ENCODE measurements at regions not wholly inside any gene's neighbourhood (a gene's known extent, or its start where the extent isn't known, plus 50 kb on each side); places are given as distances from the start of the nearest gene placed in this dataset.
"Not testable (repeated sequence)": the region's sequence is repeated elsewhere in the genome, so short reads cannot be mapped to it uniquely, and the experiment has no call there.

DNA sequence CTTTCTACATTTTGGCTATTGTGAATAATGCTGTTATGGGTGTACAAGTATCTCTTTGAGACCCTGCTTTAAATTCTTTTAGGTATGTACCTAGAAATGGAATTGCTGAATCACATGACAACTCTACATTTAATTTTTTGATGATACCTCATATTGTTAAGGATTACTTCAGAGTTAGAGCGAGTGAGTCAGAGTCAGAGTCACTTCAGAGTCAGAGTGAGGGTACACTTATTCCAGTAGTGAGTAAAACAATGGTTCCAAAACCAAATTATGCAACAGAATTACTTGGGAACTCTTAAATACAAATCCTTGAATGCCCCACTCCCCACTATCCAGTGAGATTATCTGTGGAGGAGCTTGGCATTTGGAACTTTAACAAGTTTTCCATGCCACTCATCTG, 50.3 kb upstream of the SNRK start:
- peaks cover 3% of the 10 kb centered on the region for H3K27me3 Mint-ChIP-seq
- DNase-seq, result no peak
- no peaks in the 10 kb centered on the region for H3K36me3 Mint-ChIP-seq
- peaks cover 9% of the 10 kb centered on the region for H3K9me3 Mint-ChIP-seq
- no peak overlapping the region for H3K4me3 Mint-ChIP-seq
- H3K27ac Mint-ChIP-seq, result no peak overlapping the region
- peaks cover 5% of the 10 kb centered on the region for H3K4me1 Mint-ChIP-seq
- CTCF ChIA-PET, result interaction anchor here (0.7 kb wide), 1 partner anchor 142 kb away, joined by 3 read pairs; no protein-coding TSS in a partner anchor

DNA sequence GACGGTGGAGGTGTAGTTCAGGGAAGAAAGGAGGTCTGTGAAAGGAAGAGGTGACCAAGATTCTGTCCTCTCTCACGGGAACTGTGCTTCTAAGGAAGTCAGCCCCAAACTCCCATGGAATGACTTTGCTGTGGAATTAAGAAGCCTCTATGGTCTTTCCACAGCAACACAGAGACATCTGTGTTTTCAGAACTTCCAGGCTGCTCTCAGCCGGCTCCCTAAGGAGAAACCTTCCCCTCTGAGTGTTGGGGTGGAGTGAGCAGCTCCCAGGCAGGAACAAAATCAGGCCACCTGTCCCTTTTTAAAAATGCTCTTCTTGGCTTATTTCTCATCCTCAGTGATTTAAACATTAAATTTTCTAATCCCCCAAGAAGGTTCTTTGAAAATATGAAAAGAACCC, 53.3 kb upstream of the SNRK start:
- peaks cover 2% of the 10 kb centered on the region for H3K36me3 Mint-ChIP-seq
- H3K4me1 Mint-ChIP-seq, result peaks cover 2% of the 10 kb centered on the region
- no peak for DNase-seq
- no peak overlapping the region for H3K4me3 Mint-ChIP-seq
- no peak overlapping the region for H3K27ac Mint-ChIP-seq
- H3K27me3 Mint-ChIP-seq, result peaks cover 3% of the 10 kb centered on the region
- H3K9me3 Mint-ChIP-seq, result peaks cover 4% of the 10 kb centered on the region
- CTCF ChIA-PET, result interaction anchor here (1.0 kb wide), 1 partner anchor 23 kb away, joined by 3 read pairs; no protein-coding TSS in a partner anchor

GRCh38 chr3:43231276-43232000, 54.9 kb upstream of the SNRK start:
- H3K9me3 Mint-ChIP-seq, result peaks cover 19% of the 10 kb centered on the region
- peaks cover 3% of the 10 kb centered on the region for H3K27me3 Mint-ChIP-seq
- no peak overlapping the region for H3K4me3 Mint-ChIP-seq
- H3K36me3 Mint-ChIP-seq, result peaks cover 14% of the 10 kb centered on the region
- peaks cover 2% of the 10 kb centered on the region for H3K4me1 Mint-ChIP-seq
- CTCF ChIA-PET, result interaction anchor here (0.6 kb wide), 1 partner anchor 147 kb away, joined by 4 read pairs; no protein-coding TSS in a partner anchor
- no peak overlapping the region for H3K27ac Mint-ChIP-seq
- DNase-seq, result no peak

DNA sequence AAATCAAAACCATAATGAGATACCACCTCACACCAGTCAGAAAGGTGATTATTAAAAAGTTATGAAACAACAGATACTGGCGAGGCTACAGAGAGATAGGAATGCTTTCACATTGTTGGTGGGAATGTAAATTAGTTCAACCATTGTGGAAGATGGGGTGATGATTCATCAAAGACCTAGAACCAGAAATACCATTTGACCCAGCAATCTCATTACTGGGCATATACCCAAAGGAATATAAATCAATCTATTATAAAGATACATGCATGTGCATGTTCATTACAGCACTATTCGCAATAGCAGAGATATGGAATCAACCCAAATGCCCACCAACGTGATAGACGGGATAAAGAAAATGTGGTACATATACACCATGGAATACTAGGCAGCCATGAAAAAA, 56.5 kb upstream of the SNRK start:
- H3K27ac Mint-ChIP-seq, H3K4me1 Mint-ChIP-seq, H3K27me3 Mint-ChIP-seq, H3K4me3 Mint-ChIP-seq, CTCF ChIA-PET, DNase-seq: not testable (repeated sequence)
- Mint-ChIP-seq H3K36me3 (peaks cover 18% of the 10 kb centered on the region), H3K9me3 (peaks cover 19% of the 10 kb centered on the region)

- Mint-ChIP-seq H3K36me3 (peaks cover 20% of the 10 kb centered on the region), H3K4me1 (peaks cover 21% of the 10 kb centered on the region), H3K9me3 (peaks cover 21% of the 10 kb centered on the region)
- H3K4me3 Mint-ChIP-seq, CTCF ChIA-PET, H3K27me3 Mint-ChIP-seq, DNase-seq, H3K27ac Mint-ChIP-seq: not testable (repeated sequence)
Observed at GRCh38 chr3:43227685-43228084, 58.7 kb upstream of the SNRK start.

DNA sequence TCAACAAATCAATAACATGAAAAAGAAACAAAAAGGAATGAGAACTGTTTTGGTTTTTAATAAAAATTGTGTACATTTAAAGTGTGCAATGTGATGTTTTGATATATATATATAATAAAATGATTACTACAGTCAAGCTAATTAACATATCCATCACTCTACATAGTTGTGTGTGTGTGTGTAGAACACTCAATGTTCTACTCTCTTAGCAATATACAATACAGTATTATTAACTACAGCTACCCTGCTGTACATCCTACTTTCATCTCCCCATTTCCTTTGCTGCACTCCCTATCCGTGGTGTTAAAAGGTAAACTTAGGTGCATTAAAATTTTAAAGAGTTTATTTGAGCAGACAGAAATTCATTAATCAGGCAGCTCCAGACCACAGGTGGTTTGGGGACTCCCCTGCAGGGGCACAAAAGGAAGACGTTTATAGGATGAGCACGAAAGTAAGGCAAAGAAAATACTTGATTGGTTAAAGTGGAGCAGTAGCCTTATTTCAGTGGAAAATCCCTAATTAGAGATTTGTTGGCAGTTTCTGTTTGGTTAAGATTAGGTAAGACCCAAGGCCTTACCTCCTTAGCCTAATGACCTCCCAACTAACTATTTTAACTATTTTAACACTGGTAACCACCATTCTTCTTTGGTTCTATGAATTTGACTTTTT, 61.8 kb upstream of the SNRK start:
- Mint-ChIP-seq H3K27me3 (no peaks in the 10 kb centered on the region), H3K4me3 (no peak overlapping the region), H3K9me3 (peaks cover 22% of the 10 kb centered on the region), H3K36me3 (peaks cover 34% of the 10 kb centered on the region), H3K27ac (no peak overlapping the region), H3K4me1 (peaks cover 45% of the 10 kb centered on the region)
- no peak for DNase-seq
- CTCF ChIA-PET, result interaction anchor here (0.9 to 2.7 kb wide), 5 partner anchors 9 to 278 kb away, joined by 4 to 25 read pairs (median 6); no protein-coding TSS in a partner anchor

DNA sequence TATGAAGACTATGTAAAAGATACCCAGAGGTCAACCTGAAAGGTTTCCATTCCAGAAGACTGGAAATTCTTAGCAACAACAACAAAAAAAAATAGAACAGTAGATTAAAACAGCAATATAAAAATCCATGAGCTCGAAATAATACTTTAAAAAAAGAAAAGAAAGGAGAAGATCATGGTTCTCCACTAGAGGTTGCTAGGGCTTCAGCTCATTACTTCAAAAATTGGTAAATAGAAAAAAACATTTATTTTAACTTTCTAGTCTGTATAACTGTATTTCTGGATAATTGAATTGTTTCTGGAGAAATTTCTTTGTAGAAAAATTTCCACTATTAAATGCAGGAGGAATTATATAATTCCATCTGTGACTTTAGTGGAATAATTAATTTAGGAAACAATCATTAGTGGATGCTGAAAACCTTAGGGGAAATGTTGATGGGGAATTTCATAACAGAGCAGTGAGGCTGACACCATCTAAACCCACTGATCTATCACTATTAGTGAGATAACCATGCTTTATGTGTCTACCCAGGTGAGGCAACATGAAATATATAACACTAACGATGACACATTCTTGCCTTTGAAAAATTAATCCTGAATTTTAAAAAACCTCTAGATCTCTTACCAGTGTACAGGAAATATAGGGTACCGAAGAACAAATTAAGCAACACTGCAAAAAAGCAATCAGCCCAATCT, 62.5 kb upstream of the SNRK start:
- Mint-ChIP-seq H3K4me3 (no peak overlapping the region), H3K4me1 (peaks cover 47% of the 10 kb centered on the region), H3K9me3 (peaks cover 22% of the 10 kb centered on the region), H3K27ac (no peak overlapping the region), H3K27me3 (no peaks in the 10 kb centered on the region), H3K36me3 (peaks cover 36% of the 10 kb centered on the region)
- no peak for DNase-seq
- CTCF ChIA-PET, result interaction anchor here (0.7 to 2.7 kb wide), 9 partner anchors 8 to 279 kb away, joined by 3 to 25 read pairs (median 4); no protein-coding TSS in a partner anchor

DNA sequence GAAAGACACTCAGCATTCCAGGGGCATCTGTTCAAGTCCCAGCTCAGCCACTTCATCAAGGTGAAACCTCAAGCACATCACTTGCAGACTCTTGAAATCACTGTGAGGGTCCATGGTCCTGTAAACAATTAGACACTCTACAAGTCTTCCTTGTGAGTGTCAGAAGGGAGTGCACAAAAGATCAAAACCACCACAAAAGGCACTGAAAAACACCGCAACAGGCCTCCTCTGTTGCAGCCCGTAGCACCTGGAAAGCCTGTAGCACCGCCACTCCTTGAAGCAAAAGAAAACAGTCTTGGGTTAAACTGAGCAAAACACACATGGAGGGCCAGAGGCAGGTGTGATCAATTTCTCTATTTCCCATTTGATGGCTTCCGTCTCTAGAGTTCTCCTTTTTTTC, 63.8 kb upstream of the SNRK start:
- DNase-seq, result peak; percentile 65
- H3K27me3 Mint-ChIP-seq, result peaks cover under 1% of the 10 kb centered on the region

GRCh38 chr3:43221076-43221475, 65.3 kb upstream of the SNRK start:
- DNase-seq, result no peak
- Mint-ChIP-seq H3K36me3 (peaks cover 22% of the 10 kb centered on the region), H3K27me3 (peaks cover 4% of the 10 kb centered on the region), H3K4me1 (peaks cover 70% of the 10 kb centered on the region), H3K27ac (peak overlapping the region; percentile 6), H3K9me3 (peaks cover 3% of the 10 kb centered on the region), H3K4me3 (no peak overlapping the region)
- CTCF ChIA-PET, result interaction anchor here (0.9 to 1.2 kb wide), 2 partner anchors 41 to 57 kb away, joined by 3 read pairs; no protein-coding TSS in a partner anchor

More for the DNA sequence above, 63.8 kb upstream of the SNRK start:
- CTCF ChIA-PET, result interaction anchor here (2.6 to 2.7 kb wide), 2 partner anchors 60 to 280 kb away, joined by 9 to 25 read pairs; no protein-coding TSS in a partner anchor
- Mint-ChIP-seq H3K4me1 (peaks cover 57% of the 10 kb centered on the region), H3K27ac (peak overlapping the region; percentile 80), H3K9me3 (peaks cover 14% of the 10 kb centered on the region), H3K4me3 (no peak overlapping the region), H3K36me3 (peaks cover 29% of the 10 kb centered on the region)

DNA sequence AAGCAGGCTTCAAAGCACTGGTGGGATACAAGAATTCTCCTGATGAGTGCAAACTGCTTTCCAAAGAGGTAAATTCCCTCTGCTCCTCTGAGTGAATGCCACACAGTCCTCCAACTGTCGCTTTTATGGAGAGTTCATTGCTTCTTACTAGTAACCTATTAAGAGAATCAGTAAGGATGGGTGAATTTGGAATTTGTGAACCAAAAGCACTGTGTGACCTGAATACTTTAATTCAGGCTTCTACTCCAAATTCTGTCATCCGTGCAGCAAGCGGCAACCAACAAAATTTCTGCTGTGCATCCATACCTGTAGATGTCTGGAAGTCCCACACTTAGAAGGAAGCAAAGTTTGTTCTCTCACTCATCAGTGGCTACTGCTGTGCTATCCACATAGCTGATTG, 66.7 kb upstream of the SNRK start:
- DNase-seq, result no peak
- peaks cover 3% of the 10 kb centered on the region for H3K9me3 Mint-ChIP-seq
- H3K27ac Mint-ChIP-seq, result no peak overlapping the region
- H3K27me3 Mint-ChIP-seq, result peaks cover 4% of the 10 kb centered on the region
- peaks cover 18% of the 10 kb centered on the region for H3K36me3 Mint-ChIP-seq
- CTCF ChIA-PET, result interaction anchor here (0.9 kb wide), 1 partner anchor 25 kb away, joined by 3 read pairs; no protein-coding TSS in a partner anchor
- H3K4me1 Mint-ChIP-seq, result peaks cover 71% of the 10 kb centered on the region
- no peak overlapping the region for H3K4me3 Mint-ChIP-seq

DNA sequence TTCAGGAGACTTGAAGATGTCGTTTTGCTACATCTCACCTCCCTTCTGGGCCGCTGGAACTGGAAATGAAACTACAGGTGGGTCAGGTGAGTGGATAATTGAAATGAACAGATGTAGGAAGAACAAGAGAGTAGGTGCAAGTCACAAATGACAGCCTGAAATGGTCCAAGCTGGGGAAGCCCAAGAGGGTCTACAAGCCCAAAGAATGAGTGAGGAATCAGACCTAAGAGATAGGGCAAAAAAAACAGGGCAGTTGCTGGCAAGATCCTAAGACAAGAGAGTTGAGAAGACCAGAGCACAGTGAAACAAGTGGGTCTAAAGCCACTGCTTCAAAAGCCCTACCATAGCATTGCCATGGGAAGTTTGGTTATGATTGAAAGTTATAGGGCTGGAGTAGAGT, 67.4 kb upstream of the SNRK start:
- Mint-ChIP-seq H3K36me3 (peaks cover 16% of the 10 kb centered on the region), H3K4me3 (no peak overlapping the region), H3K27ac (no peak overlapping the region), H3K4me1 (peaks cover 65% of the 10 kb centered on the region), H3K27me3 (peaks cover 4% of the 10 kb centered on the region), H3K9me3 (peaks cover 1% of the 10 kb centered on the region)
- CTCF ChIA-PET, result interaction anchor here (0.9 kb wide), 1 partner anchor 26 kb away, joined by 3 read pairs; no protein-coding TSS in a partner anchor
- DNase-seq, result no peak

DNA sequence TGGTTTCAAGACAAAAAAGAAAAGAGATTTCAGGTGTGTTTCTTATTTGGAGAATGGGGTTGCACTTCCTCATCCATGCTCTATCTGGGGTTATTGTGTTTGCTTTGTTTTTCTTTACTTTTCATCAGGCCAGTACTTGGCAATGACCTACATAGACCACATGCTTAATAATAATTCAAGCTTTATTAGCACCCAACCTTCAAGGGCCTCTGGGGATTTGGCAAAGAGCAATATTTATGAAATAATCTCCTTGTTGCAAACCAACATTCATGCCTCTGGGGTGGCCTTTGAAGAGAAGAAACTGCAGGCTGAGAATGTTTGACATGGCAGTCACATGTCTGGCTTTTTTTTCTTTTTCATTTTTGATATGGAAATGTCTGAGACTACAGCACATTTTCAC, 68.2 kb upstream of the SNRK start:
- Mint-ChIP-seq H3K4me3 (no peak overlapping the region), H3K27ac (no peak overlapping the region), H3K27me3 (peaks cover 4% of the 10 kb centered on the region), H3K9me3 (peaks cover 1% of the 10 kb centered on the region), H3K4me1 (peaks cover 59% of the 10 kb centered on the region), H3K36me3 (peaks cover 16% of the 10 kb centered on the region)
- CTCF ChIA-PET, result no interaction called here
- no peak for DNase-seq

- Mint-ChIP-seq H3K36me3 (peaks cover 15% of the 10 kb centered on the region), H3K27ac (no peak overlapping the region), H3K4me3 (no peak overlapping the region), H3K27me3 (peaks cover 4% of the 10 kb centered on the region), H3K9me3 (peaks cover 1% of the 10 kb centered on the region), H3K4me1 (peaks cover 56% of the 10 kb centered on the region)
- CTCF ChIA-PET, result interaction anchor here (1.9 kb wide), 1 partner anchor 57 kb away, joined by 5 read pairs; no protein-coding TSS in a partner anchor
- no peak for DNase-seq
Observed at GRCh38 chr3:43217633-43218032, 68.7 kb upstream of the SNRK start.

- Mint-ChIP-seq H3K27ac (peak overlapping the region; percentile 59), H3K36me3 (peaks cover 11% of the 10 kb centered on the region), H3K4me1 (peaks cover 52% of the 10 kb centered on the region), H3K9me3 (peaks cover 1% of the 10 kb centered on the region), H3K4me3 (no peak overlapping the region), H3K27me3 (peaks cover 4% of the 10 kb centered on the region)
- CTCF ChIA-PET, result interaction anchor here (0.6 to 1.9 kb wide), 2 partner anchors 56 to 337 kb away, joined by 3 to 5 read pairs; no protein-coding TSS in a partner anchor
- no peak for DNase-seq
Observed at GRCh38 chr3:43217206-43217605, 69.1 kb upstream of the SNRK start.
